IMR-90 (cell line): ENCODE measurements at regions not wholly inside any gene's neighbourhood (a gene's known extent, or its start where the extent isn't known, plus 50 kb on each side); places are given as distances from the start of the nearest gene placed in this dataset.

Source experiments
- ATAC-seq: fragments of 200-7000 bp; cut with Tn5 transposase; 2 replicates; pipeline ENCODE4 v1.9.1; 2020; ENCODE audit warnings: low read depth, mild to moderate bottlenecking, moderate library complexity
- BruUV-seq: library from RNA; stranded (reverse); fragments of 400-500 nt; replicated peaks from 2 replicates; lab custom pipeline; 2021; lab: Mats Ljungman, UMichigan
- CTCF ChIA-PET: fragments of 300-600 bp; formaldehyde crosslinking; extraction: SDS; loops from one replicate; lab custom pipeline; 2021; ENCODE audit warnings: antibody characterized with exemption; lab: Yijun Ruan, JAX
- POLR2A ChIA-PET: fragments of 300-600 bp; sonication (Branson Sonifier 250); formaldehyde crosslinking; loops from one replicate; lab custom pipeline; 2022; ENCODE audit warnings: antibody characterized with exemption; ENCODE audit not compliant: unreplicated experiment; lab: Charles Lee
- DNase-seq: peaks from one replicate; pipeline ENCODE4 v3.0.0; 2013
- H2AFZ ChIP-seq: replicated peaks from 2 replicates; pipeline ENCODE3; 2013; ENCODE audit warnings: low read length, mild to moderate bottlenecking; ENCODE audit not compliant: poor library complexity
- H2AK5ac ChIP-seq: 2 replicates; pipeline ENCODE4 v1.6.1; 2013; ENCODE audit warnings: low read depth, low read length, inconsistent platforms
- H2AK9ac ChIP-seq: replicated peaks from 2 replicates; pipeline ENCODE3; 2013; ENCODE audit warnings: mild to moderate bottlenecking, low read depth, low read length, moderate library complexity; ENCODE audit not compliant: poor library complexity
- H2BK120ac ChIP-seq: 2 replicates; pipeline ENCODE4 v1.6.1; 2013; ENCODE audit warnings: low read depth, low read length, inconsistent platforms
- H2BK15ac ChIP-seq: 3 replicates; pipeline ENCODE4 v1.6.1; 2013; ENCODE audit warnings: low read depth, low read length, inconsistent platforms
- H2BK20ac ChIP-seq: 2 replicates; pipeline ENCODE4 v1.6.1; 2013; ENCODE audit warnings: low read depth, mild to moderate bottlenecking, inconsistent platforms, low read length, moderate library complexity
- H2BK5ac ChIP-seq: 2 replicates; pipeline ENCODE4 v1.6.1; 2013; ENCODE audit warnings: mild to moderate bottlenecking, low read depth, low read length, inconsistent platforms; ENCODE audit not compliant: poor library complexity, severe bottlenecking
- H3K14ac ChIP-seq: replicated peaks from 2 replicates; pipeline ENCODE4 v1.6.1; 2013; ENCODE audit warnings: low read depth, low read length, inconsistent platforms
- H3K18ac ChIP-seq: 2 replicates; pipeline ENCODE4 v1.6.1; 2013; ENCODE audit warnings: low read depth, low read length, control low read depth
- H3K23ac ChIP-seq: 2 replicates; pipeline ENCODE4 v1.6.1; 2013; ENCODE audit warnings: low read depth, low read length, inconsistent platforms
- H3K27ac ChIP-seq: 2 replicates; pipeline ENCODE4 v1.5.1; 2013; ENCODE audit warnings: mild to moderate bottlenecking, control low read depth, low read length; ENCODE audit not compliant: insufficient read depth
- H3K27me3 ChIP-seq: 2 replicates; pipeline ENCODE4 v1.6.1; 2013; ENCODE audit warnings: low read length; ENCODE audit not compliant: control insufficient read depth, insufficient read depth
- H3K36me3 ChIP-seq: 2 replicates; pipeline ENCODE4 v1.6.1; 2013; ENCODE audit warnings: low read length, mixed read lengths; ENCODE audit not compliant: control insufficient read depth, insufficient read depth
- H3K4ac ChIP-seq: 2 replicates; pipeline ENCODE4 v1.6.1; 2013; ENCODE audit warnings: low read depth, low read length, inconsistent platforms
- H3K4me1 ChIP-seq: 2 replicates; pipeline ENCODE4 v1.6.1; 2013; ENCODE audit warnings: low read length, mixed read lengths; ENCODE audit not compliant: control insufficient read depth, insufficient read depth
- H3K4me2 ChIP-seq: 2 replicates; pipeline ENCODE4 v1.6.1; 2013; ENCODE audit warnings: low read depth, mild to moderate bottlenecking, control low read depth, low read length, moderate library complexity
- H3K4me3 ChIP-seq: 2 replicates; pipeline ENCODE4 v1.5.1; 2013; ENCODE audit warnings: low read depth, mild to moderate bottlenecking, control low read depth, low read length, moderate library complexity; ENCODE audit not compliant: insufficient read depth
- H3K56ac ChIP-seq: 2 replicates; pipeline ENCODE4 v1.6.1; 2013; ENCODE audit warnings: low read length, inconsistent platforms; ENCODE audit not compliant: insufficient read depth; ENCODE audit errors: extremely low read depth
- H3K79me1 ChIP-seq, 2 experiments: 2 replicates each; pipeline ENCODE4 v1.6.1; 2013; ENCODE audit warnings: low read length in 2 of 2, inconsistent platforms in 1 of 2, low read depth in 1 of 2
- H3K9ac ChIP-seq: 2 replicates; pipeline ENCODE4 v1.6.1; 2013; ENCODE audit warnings: low read depth, low read length, control low read depth
- H3K9me1 ChIP-seq: 2 replicates; pipeline ENCODE4 v1.6.1; 2013; ENCODE audit warnings: low read length, inconsistent platforms; ENCODE audit not compliant: insufficient read depth
- H3K9me3 ChIP-seq: 2 replicates; pipeline ENCODE4 v1.6.1; 2013; ENCODE audit warnings: low read length; ENCODE audit not compliant: control insufficient read depth, insufficient read depth
- H4K20me1 ChIP-seq: 2 replicates; pipeline ENCODE4 v1.6.1; 2013; ENCODE audit warnings: low read length, inconsistent platforms; ENCODE audit not compliant: insufficient read depth
- H4K5ac ChIP-seq: 2 replicates; pipeline ENCODE4 v1.6.1; 2013; ENCODE audit warnings: mild to moderate bottlenecking, low read depth, low read length, control low read depth
- H4K8ac ChIP-seq, 2 experiments: 2 replicates each; pipeline ENCODE4 v1.6.1; 2013; ENCODE audit warnings: low read depth in 2 of 2, low read length in 2 of 2, control low read depth in 1 of 2, inconsistent platforms in 1 of 2
- H4K91ac ChIP-seq: 2 replicates; pipeline ENCODE4 v1.6.1; 2013; ENCODE audit warnings: low read depth, low read length, inconsistent platforms; ENCODE audit not compliant: insufficient read depth
- BHLHE40 ChIP-seq: fragments of 150-350 bp; IDR thresholded peaks from 2 replicates; pipeline ENCODE4 v1.6.1; 2016; ENCODE audit warnings: mild to moderate bottlenecking, low read depth, low read length
- CEBPB ChIP-seq: IDR thresholded peaks from 2 replicates; pipeline ENCODE4 v1.6.1; 2012; ENCODE audit warnings: low read depth, low read length, improper control_type of control experiment
- CHD1 ChIP-seq: IDR thresholded peaks from 2 replicates; pipeline ENCODE4 v1.6.1; 2012; ENCODE audit warnings: low read depth, low read length, improper control_type of control experiment
- CTCF ChIP-seq: conservative IDR thresholded peaks from 2 replicates; pipeline ENCODE4 v1.5.1; 2012; ENCODE audit warnings: mild to moderate bottlenecking, low read depth, low read length, improper control_type of control experiment
- FOS ChIP-seq: fragments of 150-350 bp; IDR thresholded peaks from 2 replicates; pipeline ENCODE4 v1.6.1; 2016; ENCODE audit warnings: low read depth, low read length
- MAFK ChIP-seq: IDR thresholded peaks from 2 replicates; pipeline ENCODE4 v1.6.1; 2012; ENCODE audit warnings: low read depth, low read length, improper control_type of control experiment
- MAZ ChIP-seq: IDR thresholded peaks from 2 replicates; pipeline ENCODE4 v1.6.1; 2012; ENCODE audit warnings: low read depth, mild to moderate bottlenecking, low read length, improper control_type of control experiment, moderate library complexity, borderline replicate concordance
- MXI1 ChIP-seq: IDR thresholded peaks from 2 replicates; pipeline ENCODE4 v1.6.1; 2012; ENCODE audit warnings: low read depth, mild to moderate bottlenecking, low read length, moderate library complexity, borderline replicate concordance
- NFE2L2 ChIP-seq: fragments of 150-350 bp; IDR thresholded peaks from 2 replicates; pipeline ENCODE4 v1.6.1; 2016; ENCODE audit warnings: low read depth, mild to moderate bottlenecking, low read length
- POLR2A ChIP-seq: IDR thresholded peaks from 2 replicates; pipeline ENCODE4 v1.6.1; 2012; ENCODE audit warnings: mild to moderate bottlenecking, low read depth, low read length
- RAD21 ChIP-seq: IDR thresholded peaks from 2 replicates; pipeline ENCODE4 v1.6.1; 2012; ENCODE audit warnings: low read length, improper control_type of control experiment
- RCOR1 ChIP-seq: IDR thresholded peaks from 2 replicates; pipeline ENCODE4 v1.6.1; 2012; ENCODE audit warnings: mild to moderate bottlenecking, low read length, improper control_type of control experiment; ENCODE audit not compliant: insufficient replicate concordance
- RFX5 ChIP-seq: IDR thresholded peaks from 2 replicates; pipeline ENCODE4 v1.8.0; 2012; ENCODE audit warnings: low read depth, mild to moderate bottlenecking, low read length, moderate library complexity
- SMC3 ChIP-seq: fragments of 150-350 bp; IDR thresholded peaks from 2 replicates; pipeline ENCODE4 v1.6.1; 2016; ENCODE audit warnings: low read depth, mild to moderate bottlenecking, antibody characterized with exemption, low read length, moderate library complexity
- WGBS, 2 experiments: methylation state at CpG; one replicate each; pipeline versions ENCODE4 v1.1.5 to v1.1.7; 2013; ENCODE audit warnings: missing lambda C conversion rate in 2 of 2; ENCODE audit not compliant: insufficient read length in 1 of 2; ENCODE audit errors: extremely low coverage in 2 of 2; 5-methylcytosine and 5-hydroxymethylcytosine counted together
- dilution Hi-C: fragments of 300-500 bp; cut with HindIII; formaldehyde crosslinking; loops from one replicate; pipeline ENCODE4 v1.14.3; 2018; ENCODE audit warnings: low sequenced_read_pairs; ENCODE audit not compliant: unreplicated experiment
- in situ Hi-C: fragments of 300-500 bp; cut with MboI; formaldehyde crosslinking; loops from 3 replicates; pipeline ENCODE4 v1.14.3; 2019; ENCODE audit warnings: low sequenced_read_pairs, inconsistent platforms, mixed read lengths
- intact Hi-C: fragments of 100-400 bp; cut with micrococcal nuclease; formaldehyde crosslinking; loops from 2 replicates; pipeline ENCODE4 v1.10.0; 2022
- TF ChIP-seq, protein P1 (sequence below): fragments of 150-350 bp; IDR thresholded peaks from 2 replicates; pipeline ENCODE4 v1.6.1; 2016; ENCODE audit warnings: low read depth, mild to moderate bottlenecking, low read length, moderate library complexity, borderline replicate concordance
- TF ChIP-seq, protein P2 (sequence below): fragments of 150-350 bp; IDR thresholded peaks from 2 replicates; pipeline ENCODE4 v1.6.1; 2017; ENCODE audit warnings: mild to moderate bottlenecking, antibody characterized with exemption, low read length, low read depth

- no peak for ATAC-seq
- no peak overlapping the region for H2BK120ac ChIP-seq
- 32% methylated on average over 6 of the region's 21 CpGs; no CpG with 5 or more reads in 1 of the 2 experiments for WGBS, 2 experiments
- H2AFZ ChIP-seq, result no peak overlapping the region
- H2BK20ac ChIP-seq, result no peak overlapping the region
- peaks cover 12% of the 10 kb centered on the region; the same call in 1 of the 2 replicates for H3K9me3 ChIP-seq
- H3K14ac ChIP-seq, result no peak overlapping the region
- no peak overlapping the region for H3K9ac ChIP-seq
- in situ Hi-C loops (no loop called here), intact Hi-C loops (no loop called here), dilution Hi-C loops (no loop called here)
- TF ChIP-seq, protein P1, sequence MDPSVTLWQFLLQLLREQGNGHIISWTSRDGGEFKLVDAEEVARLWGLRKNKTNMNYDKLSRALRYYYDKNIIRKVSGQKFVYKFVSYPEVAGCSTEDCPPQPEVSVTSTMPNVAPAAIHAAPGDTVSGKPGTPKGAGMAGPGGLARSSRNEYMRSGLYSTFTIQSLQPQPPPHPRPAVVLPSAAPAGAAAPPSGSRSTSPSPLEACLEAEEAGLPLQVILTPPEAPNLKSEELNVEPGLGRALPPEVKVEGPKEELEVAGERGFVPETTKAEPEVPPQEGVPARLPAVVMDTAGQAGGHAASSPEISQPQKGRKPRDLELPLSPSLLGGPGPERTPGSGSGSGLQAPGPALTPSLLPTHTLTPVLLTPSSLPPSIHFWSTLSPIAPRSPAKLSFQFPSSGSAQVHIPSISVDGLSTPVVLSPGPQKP, result no peak
- TF ChIP-seq SMC3, result no peak
- TF ChIP-seq, protein P2, sequence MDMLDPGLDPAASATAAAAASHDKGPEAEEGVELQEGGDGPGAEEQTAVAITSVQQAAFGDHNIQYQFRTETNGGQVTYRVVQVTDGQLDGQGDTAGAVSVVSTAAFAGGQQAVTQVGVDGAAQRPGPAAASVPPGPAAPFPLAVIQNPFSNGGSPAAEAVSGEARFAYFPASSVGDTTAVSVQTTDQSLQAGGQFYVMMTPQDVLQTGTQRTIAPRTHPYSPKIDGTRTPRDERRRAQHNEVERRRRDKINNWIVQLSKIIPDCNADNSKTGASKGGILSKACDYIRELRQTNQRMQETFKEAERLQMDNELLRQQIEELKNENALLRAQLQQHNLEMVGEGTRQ, result no peak
- TF ChIP-seq RFX5, result no peak
- no peak for TF ChIP-seq RCOR1
- no peak for TF ChIP-seq CTCF
- no peak for TF ChIP-seq NFE2L2
- TF ChIP-seq MAFK, result no peak
- TF ChIP-seq CHD1, result no peak
- TF ChIP-seq POLR2A, result no peak
- TF ChIP-seq RAD21, result no peak
- TF ChIP-seq MAZ, result no peak
- TF ChIP-seq BHLHE40, result no peak
- TF ChIP-seq CEBPB, result no peak
- TF ChIP-seq MXI1, result no peak
- TF ChIP-seq FOS, result no peak
- no peak overlapping the region for H2AK9ac ChIP-seq
- no peak overlapping the region for H3K4me3 ChIP-seq
- H3K27ac ChIP-seq, result no peak overlapping the region
- H4K8ac ChIP-seq, result no peak overlapping the region
- no peak overlapping the region for H3K4me2 ChIP-seq
- H2BK5ac ChIP-seq, result no peak overlapping the region
- no peaks in the 10 kb centered on the region for H3K79me1 ChIP-seq
- no peaks in the 10 kb centered on the region for H3K27me3 ChIP-seq
- H2BK15ac ChIP-seq, result no peak overlapping the region
- POLR2A ChIA-PET, result no interaction called here
- H3K36me3 ChIP-seq, result no peaks in the 10 kb centered on the region
- no TSS peak for BruUV-seq
- no peak overlapping the region for H4K5ac ChIP-seq
- no peak overlapping the region for H2AK5ac ChIP-seq
- H4K20me1 ChIP-seq, result no peaks in the 10 kb centered on the region
- H4K91ac ChIP-seq, result no peak overlapping the region
- H3K18ac ChIP-seq, result no peak overlapping the region
- H3K4me1 ChIP-seq, result no peaks in the 10 kb centered on the region
- no peak for DNase-seq
- H3K9me1 ChIP-seq, result no peaks in the 10 kb centered on the region
- H3K4ac ChIP-seq, result no peak overlapping the region
- H3K23ac ChIP-seq, result no peak overlapping the region
- CTCF ChIA-PET, result no interaction called here
- no peak overlapping the region for H3K56ac ChIP-seq
These were observed 1950.9 kb upstream of the DEFB115 start for GRCh38 chr20:29306390-29307072.
